HG03571 (cell line): ENCODE measurements at regions not wholly inside any gene's neighbourhood (a gene's known extent, or its start where the extent isn't known, plus 50 kb on each side); places are given as distances from the start of the nearest gene placed in this dataset.

Source experiments
- ATAC-seq: cut with Tn5 transposase; IDR thresholded peaks from one replicate; pipeline ENCODE4 v1.9.1; 2021; ENCODE audit not compliant: unreplicated experiment

GRCh38 chr10:130774871-130775270 is 536.6 kb downstream of the TCERG1L start:
- no peak for ATAC-seq

DNA sequence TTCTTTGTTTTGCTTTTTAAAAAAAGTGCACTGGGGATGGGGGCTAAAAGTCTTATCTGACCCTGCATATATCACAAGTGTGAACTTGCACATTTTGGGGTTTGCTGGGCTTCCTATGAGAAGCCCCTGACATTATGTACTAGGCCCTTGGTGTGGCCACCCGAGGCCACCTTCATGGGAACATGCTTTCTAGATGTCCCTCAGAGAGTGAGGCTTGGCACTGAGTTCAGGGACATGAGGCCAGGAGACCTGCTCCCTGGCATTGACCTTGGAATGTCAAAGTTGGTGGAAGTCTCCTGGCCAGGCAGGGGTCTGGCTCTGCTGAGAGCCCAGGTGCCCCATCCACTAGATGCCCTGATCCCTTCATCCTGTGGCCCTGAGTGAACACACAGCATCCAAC is 536.2 kb downstream of the TCERG1L start:
- ATAC-seq, result no peak

- ATAC-seq, result no peak
These were observed 534.8 kb downstream of the TCERG1L start for GRCh38 chr10:130776724-130777123.

DNA sequence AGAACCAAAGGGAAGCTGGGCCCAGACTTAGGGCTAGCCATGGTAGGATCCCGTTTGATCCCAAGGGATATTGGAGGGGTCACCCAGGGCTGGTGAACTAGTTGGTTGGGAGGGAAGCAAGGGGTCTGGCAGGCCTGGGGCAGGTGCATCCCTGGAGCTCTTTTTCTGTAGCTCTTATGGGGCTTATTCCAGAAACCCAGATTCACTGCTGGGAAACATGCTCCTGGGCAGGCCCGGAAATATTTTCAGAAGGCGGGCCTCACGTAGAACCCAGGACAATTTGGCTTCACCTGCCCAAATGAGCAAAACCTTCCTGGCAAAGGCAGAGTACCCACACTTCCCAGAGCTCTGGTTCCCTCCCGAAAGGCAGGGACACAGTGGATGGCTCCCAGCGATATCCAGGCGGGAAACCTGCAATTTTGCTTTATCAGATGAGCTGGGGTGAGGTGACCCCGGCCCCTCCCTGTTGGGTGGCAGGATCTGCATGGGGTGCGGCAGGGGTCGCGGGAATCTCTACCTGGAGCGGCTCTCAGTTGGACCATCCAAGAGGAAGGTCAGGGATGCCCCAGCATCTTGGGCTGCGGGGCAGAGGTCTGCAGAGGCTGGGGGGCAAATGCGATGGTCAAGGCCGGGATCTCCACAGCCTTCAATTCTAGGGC is 533.9 kb downstream of the TCERG1L start:
- no peak for ATAC-seq

DNA sequence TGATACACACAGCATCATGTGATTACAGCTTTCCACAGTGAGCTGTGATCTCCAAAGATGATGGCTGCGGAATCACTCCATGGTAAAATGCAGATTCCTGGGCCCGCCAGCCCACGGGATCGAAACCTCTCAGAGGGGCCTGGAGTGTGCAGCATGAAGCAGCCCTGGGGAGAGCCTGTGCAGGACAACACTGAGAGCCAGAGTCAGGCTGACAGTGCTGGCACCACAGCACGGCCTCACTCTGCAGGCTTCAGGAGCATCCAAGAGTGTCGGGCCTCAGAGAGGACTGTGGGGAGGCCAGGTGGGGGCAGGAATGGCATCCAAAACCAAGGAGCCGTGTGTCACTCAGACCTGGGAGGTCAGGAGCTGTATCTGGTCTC is 533.4 kb downstream of the TCERG1L start:
- ATAC-seq, result no peak

DNA sequence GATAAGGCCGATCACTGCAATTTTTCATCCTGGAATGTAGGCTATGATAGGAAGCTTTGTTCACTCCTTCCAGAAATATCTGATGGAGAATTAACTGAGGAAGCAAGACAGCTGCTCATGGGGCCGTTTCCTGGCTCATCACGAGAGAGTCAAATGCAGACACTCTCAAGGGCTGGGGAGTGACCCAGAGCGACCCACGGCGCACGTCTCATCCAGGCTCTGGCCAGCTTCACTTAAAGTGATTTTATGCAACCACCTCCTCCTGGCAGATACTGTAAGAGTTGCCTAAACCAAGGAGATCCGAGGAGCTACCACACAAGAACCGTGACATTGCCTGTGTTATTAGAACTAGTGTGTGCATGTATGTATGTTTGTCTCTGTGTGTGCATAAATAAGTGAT is 530.8 kb downstream of the TCERG1L start:
- ATAC-seq, result no peak

- ATAC-seq, result no peak
These were observed 530.3 kb downstream of the TCERG1L start for GRCh38 chr10:130781206-130781605.

- ATAC-seq, result no peak
These were observed 529.9 kb downstream of the TCERG1L start for GRCh38 chr10:130781623-130782022.

DNA sequence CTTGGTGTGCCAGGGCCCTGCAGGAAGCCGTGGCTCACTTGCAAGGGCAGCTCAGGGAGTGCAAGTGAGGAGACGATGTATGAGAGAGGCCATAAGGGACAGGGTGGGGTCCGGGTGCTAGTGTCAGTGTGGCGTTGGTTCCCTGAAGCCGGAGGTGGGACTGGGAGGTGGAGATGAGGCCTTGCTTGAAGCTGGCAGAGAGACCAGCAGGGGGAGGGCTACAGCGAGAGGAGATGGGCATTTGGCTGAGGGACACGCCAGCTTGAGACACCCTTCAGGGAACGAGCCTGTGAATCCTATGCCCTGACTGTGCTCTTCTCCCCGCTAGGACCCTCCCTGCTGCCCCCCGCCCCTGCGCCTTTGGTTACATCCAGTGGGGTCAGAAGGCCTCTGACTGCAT is 529.1 kb downstream of the TCERG1L start:
- no peak for ATAC-seq

GRCh38 chr10:130784326-130784725 is 527.2 kb downstream of the TCERG1L start:
- no peak for ATAC-seq

DNA sequence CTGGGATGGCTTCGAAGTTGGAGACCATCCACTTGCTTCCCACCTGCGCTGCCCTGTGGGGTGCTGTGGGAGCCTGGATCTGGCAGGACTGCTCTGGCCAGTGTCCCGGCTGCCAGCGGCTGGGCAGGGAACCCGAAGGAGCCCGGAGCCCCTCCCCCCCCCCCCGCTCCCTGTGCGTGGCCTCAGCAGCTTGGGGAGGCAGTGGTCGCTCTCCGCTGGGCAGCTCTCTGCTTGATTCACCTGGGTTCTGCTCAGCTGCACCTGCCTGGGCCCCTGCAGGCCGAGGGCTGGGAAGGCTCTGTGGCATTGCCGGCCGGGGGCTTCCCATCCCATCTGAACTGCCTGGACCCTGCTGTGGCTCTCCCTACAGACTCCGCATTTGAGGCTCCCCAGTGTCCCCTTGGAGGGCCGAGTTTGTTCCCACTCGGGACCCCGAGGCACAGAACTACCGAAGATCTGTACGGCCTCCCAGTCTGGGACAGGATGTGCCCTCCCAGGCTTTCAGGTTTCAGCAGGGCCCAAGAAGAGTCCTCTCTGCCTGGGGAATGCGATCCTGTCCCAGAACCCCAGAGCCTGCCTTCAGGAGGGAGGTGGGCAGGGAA is 525.1 kb downstream of the TCERG1L start:
- no peak for ATAC-seq

DNA sequence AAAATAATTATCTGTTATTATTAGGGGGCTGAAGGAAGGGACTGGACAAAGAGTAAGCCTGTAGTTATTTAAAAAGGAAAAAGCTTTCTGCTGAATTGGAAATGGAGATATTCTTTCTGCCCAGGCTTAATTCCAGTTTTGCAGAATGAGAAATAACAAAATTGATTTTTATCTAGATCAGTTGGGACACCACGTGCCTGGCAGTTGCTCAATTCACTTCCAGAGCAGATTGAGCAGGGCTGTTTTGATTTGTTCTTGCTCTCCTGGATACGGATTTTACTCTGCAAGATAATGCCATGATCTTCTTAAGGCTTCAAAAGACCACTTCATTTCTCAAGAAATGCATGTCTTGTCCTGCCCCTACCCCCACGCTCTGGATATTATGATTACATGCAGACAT is 524.3 kb downstream of the TCERG1L start:
- no peak for ATAC-seq

DNA sequence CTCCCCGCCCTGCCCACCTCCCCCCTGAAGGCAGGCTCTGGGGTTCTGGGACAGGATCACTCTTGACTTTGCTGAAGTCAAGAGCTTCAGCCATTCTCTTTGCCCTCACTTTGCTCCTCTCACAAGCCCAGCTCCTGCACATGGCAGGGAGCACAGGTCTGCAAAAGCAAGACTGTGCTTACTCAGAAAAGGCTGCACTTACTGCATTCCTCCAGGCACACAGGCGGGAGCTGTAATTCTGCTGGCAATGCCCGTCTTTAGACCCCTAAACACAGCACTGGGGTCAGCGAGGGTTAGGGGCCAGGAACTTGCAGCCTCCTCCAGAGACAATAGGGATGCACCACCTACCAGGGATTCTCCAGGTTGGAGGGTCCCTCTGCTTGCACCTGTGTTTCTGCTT is 523.7 kb downstream of the TCERG1L start:
- no peak for ATAC-seq

DNA sequence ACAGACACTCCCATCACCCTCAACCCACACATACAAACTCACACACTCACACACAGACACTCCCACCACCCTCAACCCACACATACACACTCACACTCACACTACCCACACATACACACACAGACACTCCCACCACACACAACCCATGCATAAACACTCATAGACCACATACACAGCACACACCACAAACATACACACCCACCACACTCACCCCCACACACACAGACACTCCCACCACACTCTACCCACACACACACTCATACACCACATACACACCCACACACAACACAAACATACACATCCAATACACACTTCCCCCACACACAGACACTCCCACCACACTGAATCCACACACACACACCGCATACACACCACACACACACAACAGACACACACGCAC is 521.2 kb downstream of the TCERG1L start:
- ATAC-seq, result no peak

- no peak for ATAC-seq
These were observed 519.2 kb downstream of the TCERG1L start for GRCh38 chr10:130792096-130792845.

GRCh38 chr10:130795819-130796218 is 515.7 kb downstream of the TCERG1L start:
- ATAC-seq, result no peak

DNA sequence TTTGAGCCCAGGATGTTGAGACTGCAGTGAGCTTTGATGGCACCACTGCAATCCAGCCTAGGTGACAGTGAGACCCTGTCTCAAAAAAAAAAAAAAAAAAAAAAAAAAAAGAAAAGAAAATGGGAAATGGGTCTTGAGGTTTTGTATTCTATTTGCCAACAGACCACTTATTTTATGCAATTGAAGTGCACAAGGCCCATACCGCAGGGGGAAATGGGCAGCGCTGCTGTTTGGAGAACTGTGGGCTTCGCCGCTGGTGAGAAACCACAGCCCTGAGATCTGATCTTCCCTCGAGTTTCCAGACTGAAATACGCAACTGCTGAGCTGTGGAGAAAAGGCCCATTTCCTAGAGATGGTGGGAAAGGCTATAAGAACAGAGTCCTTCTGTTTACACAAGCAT is 512.0 kb downstream of the TCERG1L start:
- no peak for ATAC-seq

DNA sequence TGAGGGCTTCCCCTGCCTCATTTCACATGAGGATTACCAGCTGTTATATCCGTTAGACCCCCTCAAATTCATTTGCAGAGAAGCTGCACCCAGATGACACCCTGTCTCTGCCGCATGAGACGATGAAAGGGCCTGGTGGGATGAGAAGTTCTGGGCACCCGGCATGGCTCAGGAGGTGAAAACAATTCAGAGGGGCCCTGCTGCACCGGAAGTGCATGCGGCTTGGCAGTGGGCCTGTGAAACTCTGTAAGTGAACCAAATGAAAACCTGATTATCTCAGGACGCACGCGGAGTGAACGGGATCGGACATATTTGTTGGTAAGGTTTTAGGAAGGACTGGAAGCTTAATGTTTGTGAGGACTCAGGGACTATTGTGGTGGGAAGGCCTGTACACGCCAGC is 511.2 kb downstream of the TCERG1L start:
- no peak for ATAC-seq

DNA sequence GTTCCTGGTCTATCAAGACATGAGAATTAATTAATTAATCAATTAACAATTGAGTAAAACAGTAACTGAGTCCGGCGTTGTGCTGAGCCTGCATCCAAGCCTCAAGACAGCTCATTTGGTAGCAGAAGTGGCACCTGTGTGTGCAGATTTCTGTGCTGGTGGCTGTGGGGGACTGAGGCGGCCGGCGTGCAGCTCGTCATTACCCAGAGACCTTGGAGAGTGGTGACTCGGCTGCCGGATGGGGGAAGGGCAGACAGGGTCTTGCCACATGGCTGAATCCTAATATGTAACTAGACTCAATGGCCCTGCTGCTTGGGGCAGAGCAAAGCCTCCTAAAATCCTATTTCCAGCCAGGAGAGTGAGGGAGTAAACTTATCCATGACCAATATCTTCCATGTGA is 510.2 kb downstream of the TCERG1L start:
- ATAC-seq, result no peak

DNA sequence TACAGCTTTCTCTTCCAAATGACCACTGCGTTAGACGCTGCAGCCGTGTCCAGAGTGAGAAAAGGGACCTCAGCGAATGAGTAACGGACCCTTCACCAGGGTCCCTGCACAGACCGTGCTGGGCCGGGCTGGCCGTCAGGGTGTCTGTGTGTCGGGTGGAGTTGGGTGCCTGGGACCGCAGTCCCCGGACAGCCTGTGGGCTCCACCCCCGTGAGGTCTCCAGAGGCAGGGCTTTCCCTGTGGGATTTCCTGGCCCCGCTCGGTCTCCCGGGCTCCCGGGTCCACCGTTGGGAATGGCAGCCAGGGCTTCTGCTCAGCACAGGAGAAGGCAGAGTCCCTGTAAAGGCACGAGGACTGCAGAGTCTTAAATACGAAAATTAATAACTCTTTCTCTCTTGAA is 509.7 kb downstream of the TCERG1L start:
- ATAC-seq, result no peak

DNA sequence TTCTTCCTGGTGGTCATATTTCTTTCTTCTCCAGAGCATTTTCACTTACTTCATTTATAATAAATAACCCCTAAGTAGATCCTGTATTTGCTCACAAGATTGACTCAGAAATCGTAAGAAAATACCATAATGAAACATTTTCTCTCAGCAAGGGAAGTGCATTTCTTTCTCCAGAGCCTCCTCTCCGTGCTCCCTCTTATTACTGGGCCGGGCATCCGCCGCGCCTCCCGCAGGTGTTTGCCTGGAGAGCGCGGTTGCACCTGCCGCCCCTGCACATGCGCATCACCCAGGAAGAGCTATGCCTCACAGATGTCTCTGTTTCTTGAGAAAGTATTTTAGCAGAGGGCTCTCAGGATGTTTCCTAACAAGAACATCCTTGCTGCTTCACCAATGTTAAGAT is 509.2 kb downstream of the TCERG1L start:
- ATAC-seq, result no peak

DNA sequence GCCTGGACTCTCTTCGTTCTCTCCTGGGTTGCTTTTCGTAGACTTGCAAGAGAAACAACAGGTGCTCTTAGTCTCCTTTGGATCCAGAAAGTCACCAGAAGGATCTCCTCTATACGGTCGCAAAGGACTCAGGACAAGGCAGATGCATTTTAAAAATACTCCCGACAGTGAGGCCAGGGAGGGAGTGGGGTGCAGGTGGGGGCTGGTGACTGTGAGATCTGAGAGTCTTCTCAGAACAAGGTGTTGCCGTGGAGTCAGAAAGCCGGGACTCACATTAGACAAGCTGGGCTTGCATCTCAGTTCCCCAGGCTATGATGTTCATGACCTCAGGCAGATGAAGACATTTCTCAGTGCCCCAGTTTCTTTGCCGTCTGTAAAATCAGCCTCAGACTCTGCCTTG is 507.2 kb downstream of the TCERG1L start:
- no peak for ATAC-seq
